RWPE1 (cell line): ENCODE measurements at regions not wholly inside any gene's neighbourhood (a gene's known extent, or its start where the extent isn't known, plus 50 kb on each side); places are given as distances from the start of the nearest gene placed in this dataset.

Experiments
- CTCF ChIA-PET: fragments of 350-600 bp; sonication (Branson Sonifier 250); formaldehyde crosslinking; extraction: SDS; loops from one replicate; lab custom pipeline; 2021; lab: Yijun Ruan, JAX
- POLR2A ChIA-PET: fragments of 400-600 bp; formaldehyde crosslinking; extraction: SDS; loops from one replicate; lab custom pipeline; 2020; ENCODE audit warnings: antibody characterized with exemption; ENCODE audit not compliant: low non-redundant PET; lab: Yijun Ruan, JAX
- DNase-seq: peaks from one replicate; pipeline ENCODE4 v3.0.0; 2012; ENCODE audit warnings: low spot score
- H3K27ac ChIP-seq: fragments of 450-650 bp; 2 replicates; pipeline ENCODE4 v1.5.1; 2017
- CTCF ChIP-seq: fragments of 450-650 bp; conservative IDR thresholded peaks from 2 replicates; pipeline ENCODE4 v1.5.1; 2017; ENCODE audit warnings: low read depth, mild to moderate bottlenecking

- TF ChIP-seq CTCF = no peak
- CTCF ChIA-PET = no interaction called here
- no peak for DNase-seq
- POLR2A ChIA-PET = no interaction called here
- no peak overlapping the region for H3K27ac ChIP-seq
Measured at GRCh38 chrX:55169782-55170181, 50.4 kb upstream of the PAGE5 start.
